Peyer's patch (tissue), 4 donors: ENCODE measurements at regions not wholly inside any gene's neighbourhood (a gene's known extent, or its start where the extent isn't known, plus 50 kb on each side); places are given as distances from the start of the nearest gene placed in this dataset.

Source experiments
- CTCF ChIP-seq, 6 experiments: fragments of 450-650 bp in 4 of 6; fragments of 200-600 bp in 2 of 6; sonication (generic) in 1 of 6; IDR thresholded peaks; one replicate each; pipeline ENCODE4 v1.5.1; 2017 to 2019; ENCODE audit warnings: antibody characterized with exemption in 6 of 6, mild to moderate bottlenecking in 3 of 6, moderate library complexity in 1 of 6
- POLR2A ChIP-seq, 2 donors: fragments of 450-650 bp; IDR thresholded peaks; one replicate each; pipeline ENCODE4 v1.5.1; 2017; ENCODE audit warnings: antibody characterized with exemption in 2 of 2, mild to moderate bottlenecking in 2 of 2, moderate library complexity in 2 of 2

DNA sequence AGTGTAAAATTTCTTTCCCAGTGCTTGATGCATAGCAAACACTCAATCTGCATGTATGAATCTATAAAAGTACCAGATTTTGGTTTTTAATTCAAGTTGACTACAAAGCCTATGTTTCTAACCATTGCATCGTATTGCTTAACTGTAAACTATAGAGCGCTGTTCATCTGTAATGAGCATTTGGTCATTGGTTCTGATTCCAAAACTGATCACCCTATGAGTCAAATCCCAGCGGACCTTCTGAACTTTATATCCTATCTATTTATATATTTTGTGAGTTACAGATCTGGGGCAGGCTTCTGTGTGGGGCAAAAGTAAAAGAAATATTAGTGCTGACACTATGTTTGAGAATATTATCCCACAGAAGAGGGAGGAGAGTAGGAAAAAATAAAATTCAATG lies 305.7 kb upstream of the TNC start:
- TF ChIP-seq CTCF (IDR thresholded peaks at IDR 0.05) (no peak), POLR2A (IDR thresholded peaks at IDR 0.05) (no peak)
